ENCODE measurements at regions not wholly inside any gene's neighbourhood (a gene's known extent, or its start where the extent isn't known, plus 50 kb on each side); places are given as distances from the start of the nearest gene placed in this dataset.

DNA sequence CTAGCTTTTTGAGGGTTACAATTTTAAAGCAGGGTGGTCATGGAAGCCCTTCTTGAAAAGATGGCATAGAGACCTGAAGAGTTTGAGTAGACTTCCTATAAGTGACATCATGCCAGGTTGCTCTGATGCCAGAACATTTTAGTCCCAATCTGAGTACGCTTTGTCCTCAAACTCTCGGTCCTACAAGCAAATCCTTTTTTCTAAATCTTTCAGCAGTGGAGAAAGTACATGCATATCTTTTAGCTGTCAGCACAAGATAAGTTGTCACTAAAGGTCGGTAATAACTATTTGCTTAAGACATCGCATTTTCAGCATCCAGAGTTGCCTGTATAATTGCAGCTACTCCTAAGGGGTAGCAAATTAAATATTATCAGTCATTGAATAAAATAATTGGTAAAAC lies 140.4 kb downstream of the ATP6V1G3 start:
- CTCF ChIA-PET, result no interaction called here
- TF ChIP-seq ZBTB8A (tag by site-specific recombination; IDR thresholded peaks at IDR 0.05), result no peak
- no peak for TF ChIP-seq ZNF114 (tag by site-specific recombination; IDR thresholded peaks at IDR 0.05)
- no peak for TF ChIP-seq MYNN (tag by site-specific recombination; IDR thresholded peaks at IDR 0.05; ENCODE audit: borderline replicate concordance)
- TF ChIP-seq OVOL3 (tag by site-specific recombination; IDR thresholded peaks at IDR 0.05), result no peak
- TF ChIP-seq SALL2 (tag by site-specific recombination; IDR thresholded peaks at IDR 0.05; ENCODE audit: borderline replicate concordance), result no peak
- TF ChIP-seq, protein P1, sequence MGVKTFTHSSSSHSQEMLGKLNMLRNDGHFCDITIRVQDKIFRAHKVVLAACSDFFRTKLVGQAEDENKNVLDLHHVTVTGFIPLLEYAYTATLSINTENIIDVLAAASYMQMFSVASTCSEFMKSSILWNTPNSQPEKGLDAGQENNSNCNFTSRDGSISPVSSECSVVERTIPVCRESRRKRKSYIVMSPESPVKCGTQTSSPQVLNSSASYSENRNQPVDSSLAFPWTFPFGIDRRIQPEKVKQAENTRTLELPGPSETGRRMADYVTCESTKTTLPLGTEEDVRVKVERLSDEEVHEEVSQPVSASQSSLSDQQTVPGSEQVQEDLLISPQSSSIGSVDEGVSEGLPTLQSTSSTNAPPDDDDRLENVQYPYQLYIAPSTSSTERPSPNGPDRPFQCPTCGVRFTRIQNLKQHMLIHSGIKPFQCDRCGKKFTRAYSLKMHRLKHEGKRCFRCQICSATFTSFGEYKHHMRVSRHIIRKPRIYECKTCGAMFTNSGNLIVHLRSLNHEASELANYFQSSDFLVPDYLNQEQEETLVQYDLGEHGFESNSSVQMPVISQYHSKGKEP (tag by site-specific recombination; IDR thresholded peaks at IDR 0.05), result no peak
- POLR2A ChIA-PET, result no interaction called here
- Histone ChIP-seq H3K4me1 (ENCODE audit: control insufficient read depth, insufficient read depth, low read length) (no peaks in the 10 kb centered on the region), H3K36me3 (ENCODE audit: control insufficient read depth in 2 of 2, insufficient read depth in 1 of 2, low read length in 2 of 2) (no peaks in the 10 kb centered on the region), H3K9me3 (ENCODE audit: control insufficient read depth, insufficient read depth, low read depth, low read length) (no peaks in the 10 kb centered on the region), H3K4me3 (ENCODE audit: low read depth, low read length) (no peak overlapping the region), H3K27ac (ENCODE audit: extremely low read depth, low read depth, low read length) (no peak overlapping the region)

DNA sequence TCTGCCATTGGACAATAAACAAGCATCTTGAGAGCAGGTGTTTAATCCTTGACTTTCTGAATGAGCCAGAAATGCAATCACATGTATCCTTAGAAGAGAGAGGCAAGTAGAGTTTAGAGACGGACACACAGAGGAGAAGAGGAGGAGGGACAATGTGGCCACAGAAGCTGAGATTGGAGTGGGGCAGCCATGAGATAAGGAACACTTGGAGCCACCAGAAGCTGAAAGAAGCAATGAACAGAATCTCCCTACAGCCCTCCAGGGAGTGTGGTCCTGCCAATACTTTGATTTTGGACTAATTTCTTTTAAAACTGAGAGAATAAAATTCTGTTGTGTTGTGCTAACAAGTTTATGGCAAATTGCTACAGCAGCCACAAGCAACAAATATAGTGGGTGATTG lies 141.0 kb downstream of the ATP6V1G3 start:
- Histone ChIP-seq H3K9me3 (ENCODE audit: control insufficient read depth, insufficient read depth, low read depth, low read length) (no peaks in the 10 kb centered on the region), H3K4me1 (ENCODE audit: control insufficient read depth, insufficient read depth, low read length) (no peaks in the 10 kb centered on the region), H3K27ac (ENCODE audit: extremely low read depth, low read depth, low read length) (no peak overlapping the region), H3K4me3 (ENCODE audit: low read depth, low read length) (no peak overlapping the region), H3K36me3 (ENCODE audit: control insufficient read depth in 2 of 2, insufficient read depth in 1 of 2, low read length in 2 of 2) (no peaks in the 10 kb centered on the region)
- TF ChIP-seq, protein P2, sequence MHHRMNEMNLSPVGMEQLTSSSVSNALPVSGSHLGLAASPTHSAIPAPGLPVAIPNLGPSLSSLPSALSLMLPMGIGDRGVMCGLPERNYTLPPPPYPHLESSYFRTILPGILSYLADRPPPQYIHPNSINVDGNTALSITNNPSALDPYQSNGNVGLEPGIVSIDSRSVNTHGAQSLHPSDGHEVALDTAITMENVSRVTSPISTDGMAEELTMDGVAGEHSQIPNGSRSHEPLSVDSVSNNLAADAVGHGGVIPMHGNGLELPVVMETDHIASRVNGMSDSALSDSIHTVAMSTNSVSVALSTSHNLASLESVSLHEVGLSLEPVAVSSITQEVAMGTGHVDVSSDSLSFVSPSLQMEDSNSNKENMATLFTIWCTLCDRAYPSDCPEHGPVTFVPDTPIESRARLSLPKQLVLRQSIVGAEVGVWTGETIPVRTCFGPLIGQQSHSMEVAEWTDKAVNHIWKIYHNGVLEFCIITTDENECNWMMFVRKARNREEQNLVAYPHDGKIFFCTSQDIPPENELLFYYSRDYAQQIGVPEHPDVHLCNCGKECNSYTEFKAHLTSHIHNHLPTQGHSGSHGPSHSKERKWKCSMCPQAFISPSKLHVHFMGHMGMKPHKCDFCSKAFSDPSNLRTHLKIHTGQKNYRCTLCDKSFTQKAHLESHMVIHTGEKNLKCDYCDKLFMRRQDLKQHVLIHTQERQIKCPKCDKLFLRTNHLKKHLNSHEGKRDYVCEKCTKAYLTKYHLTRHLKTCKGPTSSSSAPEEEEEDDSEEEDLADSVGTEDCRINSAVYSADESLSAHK (tag by site-specific recombination; IDR thresholded peaks at IDR 0.05), result no peak
- no peak for TF ChIP-seq ZNF560 (tag by site-specific recombination; IDR thresholded peaks at IDR 0.05; ENCODE audit: borderline replicate concordance)
- no peak for TF ChIP-seq ZNF2 (tag by site-specific recombination; IDR thresholded peaks at IDR 0.05)
- TF ChIP-seq ZNF610 (tag by site-specific recombination; IDR thresholded peaks at IDR 0.05; ENCODE audit: borderline replicate concordance), result no peak
- no peak for TF ChIP-seq ZFP69B (tag by site-specific recombination; IDR thresholded peaks at IDR 0.05)
- no peak for TF ChIP-seq ZNF664 (tag by site-specific recombination; IDR thresholded peaks at IDR 0.05)
- no peak for TF ChIP-seq GLIS2 (tag by site-specific recombination; IDR thresholded peaks at IDR 0.05)
- no peak for TF ChIP-seq ZNF324 (tag by site-specific recombination; IDR thresholded peaks at IDR 0.05)
- no peak for TF ChIP-seq ZNF133 (tag by site-specific recombination; IDR thresholded peaks at IDR 0.05)
- TF ChIP-seq, protein P3, sequence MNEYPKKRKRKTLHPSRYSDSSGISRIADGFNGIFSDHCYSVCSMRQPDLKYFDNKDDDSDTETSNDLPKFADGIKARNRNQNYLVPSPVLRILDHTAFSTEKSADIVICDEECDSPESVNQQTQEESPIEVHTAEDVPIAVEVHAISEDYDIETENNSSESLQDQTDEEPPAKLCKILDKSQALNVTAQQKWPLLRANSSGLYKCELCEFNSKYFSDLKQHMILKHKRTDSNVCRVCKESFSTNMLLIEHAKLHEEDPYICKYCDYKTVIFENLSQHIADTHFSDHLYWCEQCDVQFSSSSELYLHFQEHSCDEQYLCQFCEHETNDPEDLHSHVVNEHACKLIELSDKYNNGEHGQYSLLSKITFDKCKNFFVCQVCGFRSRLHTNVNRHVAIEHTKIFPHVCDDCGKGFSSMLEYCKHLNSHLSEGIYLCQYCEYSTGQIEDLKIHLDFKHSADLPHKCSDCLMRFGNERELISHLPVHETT (tag by site-specific recombination; IDR thresholded peaks at IDR 0.05), result no peak
- POLR2A ChIA-PET, result no interaction called here
- CTCF ChIA-PET, result no interaction called here

DNA sequence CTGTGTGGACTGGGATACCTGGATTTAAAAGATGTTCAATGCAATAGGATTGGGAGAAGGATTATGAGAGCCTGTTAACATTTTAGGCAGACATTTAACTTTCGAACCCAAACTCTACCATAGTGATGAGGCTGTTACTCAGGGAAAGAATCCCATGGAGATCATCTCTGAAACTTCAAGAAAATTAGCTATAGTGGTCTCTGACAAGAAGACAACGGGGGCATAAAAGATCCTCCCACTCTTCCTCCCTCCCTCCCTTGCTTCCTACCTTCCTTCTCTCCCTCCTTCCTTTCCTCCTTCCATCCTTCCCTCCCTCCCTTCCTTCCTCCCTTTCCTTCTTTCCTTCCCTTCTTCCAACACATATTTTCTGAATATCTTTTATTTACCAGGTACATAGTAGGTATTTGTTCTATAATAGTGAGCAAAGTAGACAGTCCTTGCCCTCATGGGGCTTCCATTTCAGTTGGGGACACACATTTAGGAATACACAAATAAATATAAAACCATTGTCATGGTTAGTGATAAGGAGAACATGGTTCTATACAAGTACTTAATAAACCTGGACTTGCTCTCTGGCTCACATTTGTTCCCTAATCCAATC lies 143.2 kb downstream of the ATP6V1G3 start:
- Histone ChIP-seq H3K4me1 (ENCODE audit: control insufficient read depth, insufficient read depth, low read length) (no peaks in the 10 kb centered on the region), H3K4me3 (ENCODE audit: low read depth, low read length) (no peak overlapping the region), H3K27ac (ENCODE audit: extremely low read depth, low read depth, low read length) (no peak overlapping the region), H3K36me3 (ENCODE audit: control insufficient read depth in 2 of 2, insufficient read depth in 1 of 2, low read length in 2 of 2) (no peaks in the 10 kb centered on the region), H3K9me3 (ENCODE audit: control insufficient read depth, insufficient read depth, low read depth, low read length) (no peaks in the 10 kb centered on the region)
- CTCF ChIA-PET, result interaction anchor here (0.6 to 1.1 kb wide), 3 partner anchors 10 to 1089 kb away, joined by 3 to 4 read pairs (median 3); no protein-coding TSS in a partner anchor
- POLR2A ChIA-PET, result no interaction called here
- TF ChIP-seq FEZF1 (tag by site-specific recombination; IDR thresholded peaks at IDR 0.05) (no peak), ZNF133 (tag by site-specific recombination; IDR thresholded peaks at IDR 0.05) (no peak), MYNN (tag by site-specific recombination; IDR thresholded peaks at IDR 0.05; ENCODE audit: borderline replicate concordance) (no peak), ZNF747 (tag by site-specific recombination; IDR thresholded peaks at IDR 0.05) (no peak)
- TF ChIP-seq, protein P1 (tag by site-specific recombination; IDR thresholded peaks at IDR 0.05), result no peak
- TF ChIP-seq, protein P4, sequence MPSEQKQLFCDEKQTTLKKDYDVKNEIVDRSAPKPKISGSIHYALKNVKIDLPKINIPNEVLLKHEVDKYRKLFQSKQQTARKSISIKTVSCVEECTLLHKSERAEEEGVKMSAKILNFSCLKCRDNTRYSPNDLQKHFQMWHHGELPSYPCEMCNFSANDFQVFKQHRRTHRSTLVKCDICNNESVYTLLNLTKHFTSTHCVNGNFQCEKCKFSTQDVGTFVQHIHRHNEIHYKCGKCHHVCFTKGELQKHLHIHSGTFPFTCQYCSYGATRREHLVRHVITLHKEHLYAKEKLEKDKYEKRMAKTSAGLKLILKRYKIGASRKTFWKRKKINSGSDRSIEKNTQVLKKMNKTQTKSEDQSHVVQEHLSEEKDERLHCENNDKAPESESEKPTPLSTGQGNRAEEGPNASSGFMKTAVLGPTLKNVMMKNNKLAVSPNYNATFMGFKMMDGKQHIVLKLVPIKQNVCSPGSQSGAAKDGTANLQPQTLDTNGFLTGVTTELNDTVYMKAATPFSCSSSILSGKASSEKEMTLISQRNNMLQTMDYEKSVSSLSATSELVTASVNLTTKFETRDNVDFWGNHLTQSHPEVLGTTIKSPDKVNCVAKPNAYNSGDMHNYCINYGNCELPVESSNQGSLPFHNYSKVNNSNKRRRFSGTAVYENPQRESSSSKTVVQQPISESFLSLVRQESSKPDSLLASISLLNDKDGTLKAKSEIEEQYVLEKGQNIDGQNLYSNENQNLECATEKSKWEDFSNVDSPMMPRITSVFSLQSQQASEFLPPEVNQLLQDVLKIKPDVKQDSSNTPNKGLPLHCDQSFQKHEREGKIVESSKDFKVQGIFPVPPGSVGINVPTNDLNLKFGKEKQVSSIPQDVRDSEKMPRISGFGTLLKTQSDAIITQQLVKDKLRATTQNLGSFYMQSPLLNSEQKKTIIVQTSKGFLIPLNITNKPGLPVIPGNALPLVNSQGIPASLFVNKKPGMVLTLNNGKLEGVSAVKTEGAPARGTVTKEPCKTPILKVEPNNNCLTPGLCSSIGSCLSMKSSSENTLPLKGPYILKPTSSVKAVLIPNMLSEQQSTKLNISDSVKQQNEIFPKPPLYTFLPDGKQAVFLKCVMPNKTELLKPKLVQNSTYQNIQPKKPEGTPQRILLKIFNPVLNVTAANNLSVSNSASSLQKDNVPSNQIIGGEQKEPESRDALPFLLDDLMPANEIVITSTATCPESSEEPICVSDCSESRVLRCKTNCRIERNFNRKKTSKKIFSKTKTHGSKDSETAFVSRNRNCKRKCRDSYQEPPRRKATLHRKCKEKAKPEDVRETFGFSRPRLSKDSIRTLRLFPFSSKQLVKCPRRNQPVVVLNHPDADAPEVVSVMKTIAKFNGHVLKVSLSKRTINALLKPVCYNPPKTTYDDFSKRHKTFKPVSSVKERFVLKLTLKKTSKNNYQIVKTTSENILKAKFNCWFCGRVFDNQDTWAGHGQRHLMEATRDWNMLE (tag by site-specific recombination; conservative IDR thresholded peaks at IDR 0.05; ENCODE audit: low read depth), result no peak
